ENCODE measurements at regions not wholly inside any gene's neighbourhood (a gene's known extent, or its start where the extent isn't known, plus 50 kb on each side); places are given as distances from the start of the nearest gene placed in this dataset.

DNA sequence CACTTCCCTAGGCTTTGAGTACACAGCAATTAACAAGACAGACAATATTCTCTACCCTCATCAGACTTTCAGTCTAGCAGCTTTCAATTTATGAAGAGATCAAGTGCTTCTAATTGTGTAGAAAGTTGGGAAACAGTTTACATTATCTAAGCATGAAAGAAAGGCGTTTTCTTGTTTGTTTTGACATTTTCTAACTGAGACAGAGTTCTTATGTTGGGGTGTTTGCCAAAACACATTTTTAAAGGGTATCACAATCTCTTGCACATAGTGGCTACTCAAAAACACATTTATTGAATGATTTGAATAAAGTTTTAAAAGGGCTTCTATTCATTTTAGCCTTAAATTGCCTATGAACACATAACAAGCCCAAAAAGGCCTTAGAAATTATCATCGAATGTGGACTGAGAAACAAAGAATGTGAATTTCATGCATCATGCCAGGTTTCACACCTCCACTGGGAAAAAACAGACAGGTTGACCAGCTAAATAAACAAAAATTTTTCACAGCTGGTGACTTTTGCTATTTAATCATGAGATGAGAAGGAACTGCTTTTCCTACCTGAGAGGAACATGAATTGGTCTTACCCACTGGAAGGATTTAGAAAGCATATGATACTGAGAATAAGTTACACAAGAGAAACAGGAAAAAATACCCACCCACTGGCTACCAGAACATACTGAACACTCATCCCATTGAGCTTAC is 394.5 kb upstream of the PKN2 start:
- ChIA-PET POLR2A (no interaction called here), CTCF (no interaction called here)
- no peak for DNase-seq (ENCODE audit: extremely low spot score)
- TF ChIP-seq, protein P1, sequence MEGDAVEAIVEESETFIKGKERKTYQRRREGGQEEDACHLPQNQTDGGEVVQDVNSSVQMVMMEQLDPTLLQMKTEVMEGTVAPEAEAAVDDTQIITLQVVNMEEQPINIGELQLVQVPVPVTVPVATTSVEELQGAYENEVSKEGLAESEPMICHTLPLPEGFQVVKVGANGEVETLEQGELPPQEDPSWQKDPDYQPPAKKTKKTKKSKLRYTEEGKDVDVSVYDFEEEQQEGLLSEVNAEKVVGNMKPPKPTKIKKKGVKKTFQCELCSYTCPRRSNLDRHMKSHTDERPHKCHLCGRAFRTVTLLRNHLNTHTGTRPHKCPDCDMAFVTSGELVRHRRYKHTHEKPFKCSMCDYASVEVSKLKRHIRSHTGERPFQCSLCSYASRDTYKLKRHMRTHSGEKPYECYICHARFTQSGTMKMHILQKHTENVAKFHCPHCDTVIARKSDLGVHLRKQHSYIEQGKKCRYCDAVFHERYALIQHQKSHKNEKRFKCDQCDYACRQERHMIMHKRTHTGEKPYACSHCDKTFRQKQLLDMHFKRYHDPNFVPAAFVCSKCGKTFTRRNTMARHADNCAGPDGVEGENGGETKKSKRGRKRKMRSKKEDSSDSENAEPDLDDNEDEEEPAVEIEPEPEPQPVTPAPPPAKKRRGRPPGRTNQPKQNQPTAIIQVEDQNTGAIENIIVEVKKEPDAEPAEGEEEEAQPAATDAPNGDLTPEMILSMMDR (IDR thresholded peaks at IDR 0.05; ENCODE audit: control extremely low read depth, extremely low read depth, low read depth, missing control alignments), result no peak

DNA sequence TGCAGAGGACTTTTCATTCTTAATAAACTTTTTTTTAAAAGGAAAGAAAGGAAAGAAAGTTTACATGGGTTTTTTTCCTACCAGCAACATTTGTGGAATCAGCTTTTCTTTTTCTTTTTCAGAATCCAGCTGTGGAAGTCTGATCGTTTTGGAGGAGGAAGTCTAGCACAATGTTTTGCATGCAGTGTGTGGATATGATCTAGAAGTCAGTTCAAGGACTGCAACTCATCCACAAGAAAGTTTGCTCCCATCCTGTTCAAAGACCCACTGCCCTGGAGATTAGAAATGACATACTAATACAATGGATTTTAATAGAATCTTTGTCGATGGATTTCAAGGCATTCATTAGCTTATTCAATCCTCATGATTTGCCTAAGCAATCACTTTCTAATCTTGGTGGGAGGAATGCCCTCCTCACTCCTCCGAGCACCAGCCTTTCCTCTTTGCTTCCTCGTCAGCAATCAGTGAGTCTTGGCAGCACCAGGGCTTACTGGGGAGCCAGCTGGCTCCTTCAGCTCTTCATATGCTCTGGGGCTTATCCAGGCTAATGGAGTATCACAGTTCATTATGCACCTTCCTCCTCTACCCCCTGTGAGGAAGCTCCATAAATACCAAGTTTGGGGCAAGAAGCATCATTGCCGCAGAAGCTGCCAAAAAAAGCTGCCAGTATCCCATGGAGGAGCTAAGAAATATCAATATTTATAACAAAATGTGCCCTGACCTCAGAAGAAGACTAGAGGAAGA is 392.3 kb upstream of the PKN2 start:
- CTCF ChIA-PET, result no interaction called here
- no peak for DNase-seq (ENCODE audit: extremely low spot score)
- POLR2A ChIA-PET, result no interaction called here
- TF ChIP-seq, protein P1 (IDR thresholded peaks at IDR 0.05; ENCODE audit: control extremely low read depth, extremely low read depth, low read depth, missing control alignments), result no peak

DNA sequence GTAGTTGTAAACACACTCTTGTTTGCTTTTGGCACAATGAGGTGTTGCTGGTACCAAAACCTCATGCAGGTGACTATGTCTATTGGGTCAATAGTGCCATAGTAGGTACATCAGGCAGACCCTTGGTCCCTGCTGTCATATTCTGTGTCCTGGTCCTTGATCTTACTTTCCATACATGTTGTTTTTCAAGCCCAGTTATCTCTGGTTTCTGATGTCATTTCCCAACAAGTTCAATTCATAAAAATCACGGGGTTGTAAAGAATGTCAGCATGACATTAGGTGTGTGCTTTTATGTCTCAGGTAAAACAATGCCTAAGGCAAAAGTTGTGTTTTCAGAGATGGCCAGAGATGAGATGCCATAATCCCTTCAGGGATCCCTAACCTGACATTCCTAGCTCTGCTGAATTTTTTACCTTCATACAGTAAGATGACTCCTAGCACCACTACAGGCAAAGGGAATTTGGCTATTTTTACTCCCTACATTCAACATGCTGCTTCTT is 390.3 kb upstream of the PKN2 start:
- no peak for DNase-seq (ENCODE audit: extremely low spot score)
- TF ChIP-seq, protein P1 (IDR thresholded peaks at IDR 0.05; ENCODE audit: control extremely low read depth, extremely low read depth, low read depth, missing control alignments), result no peak
- ChIA-PET CTCF (interaction anchor here (1.2 kb wide), 1 partner anchor 9 kb away, joined by 4 read pairs; no protein-coding TSS in a partner anchor), POLR2A (no interaction called here)

DNA sequence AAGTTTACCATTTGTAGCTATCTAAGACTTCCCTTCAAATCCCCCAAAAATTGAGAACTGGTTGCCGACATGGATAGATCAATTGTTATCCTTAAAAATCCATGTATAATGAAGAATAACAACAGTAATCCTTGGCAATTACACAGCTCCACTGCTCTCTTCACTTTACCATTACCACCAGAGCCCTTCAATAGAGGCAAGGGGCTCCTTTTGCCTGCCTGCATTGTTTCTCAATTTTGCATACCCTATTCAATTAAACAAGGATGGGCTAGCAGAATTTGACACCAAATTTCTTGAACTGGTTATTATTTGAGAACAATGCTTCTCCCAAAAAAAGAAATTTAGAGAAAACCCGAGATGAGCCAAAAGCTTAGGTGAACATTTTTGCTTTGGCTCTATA is 387.8 kb upstream of the PKN2 start:
- DNase-seq (ENCODE audit: extremely low spot score), result no peak
- CTCF ChIA-PET, result interaction anchor here (1.2 to 1.4 kb wide), 2 partner anchors 14 to 15 kb away, joined by 3 read pairs; no protein-coding TSS in a partner anchor
- TF ChIP-seq, protein P1 (IDR thresholded peaks at IDR 0.05; ENCODE audit: control extremely low read depth, extremely low read depth, low read depth, missing control alignments), result no peak
- POLR2A ChIA-PET, result no interaction called here

DNA sequence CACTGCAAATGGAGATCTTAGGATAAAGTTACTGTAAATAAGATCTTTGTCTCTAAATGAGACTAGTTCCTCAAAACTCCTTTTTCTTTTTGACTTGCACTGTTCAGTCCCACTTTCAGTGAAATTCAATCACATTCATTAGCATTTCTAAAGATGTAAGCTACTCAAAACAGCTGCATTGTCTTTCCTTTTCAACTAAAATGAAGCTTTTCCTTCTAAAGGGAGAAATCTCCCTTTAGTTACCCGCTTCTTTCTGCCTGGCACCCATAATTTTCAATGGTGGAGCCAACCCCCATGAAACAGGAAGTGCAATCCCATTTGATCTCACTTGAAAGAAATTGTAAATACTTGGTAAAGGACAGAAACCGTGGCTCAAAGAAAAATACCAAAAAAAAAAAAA is 387.4 kb upstream of the PKN2 start:
- POLR2A ChIA-PET, result no interaction called here
- CTCF ChIA-PET, result interaction anchor here (1.2 kb wide), 1 partner anchor 15 kb away, joined by 3 read pairs; no protein-coding TSS in a partner anchor
- DNase-seq (ENCODE audit: extremely low spot score), result no peak
- TF ChIP-seq, protein P1 (IDR thresholded peaks at IDR 0.05; ENCODE audit: control extremely low read depth, extremely low read depth, low read depth, missing control alignments), result no peak

DNA sequence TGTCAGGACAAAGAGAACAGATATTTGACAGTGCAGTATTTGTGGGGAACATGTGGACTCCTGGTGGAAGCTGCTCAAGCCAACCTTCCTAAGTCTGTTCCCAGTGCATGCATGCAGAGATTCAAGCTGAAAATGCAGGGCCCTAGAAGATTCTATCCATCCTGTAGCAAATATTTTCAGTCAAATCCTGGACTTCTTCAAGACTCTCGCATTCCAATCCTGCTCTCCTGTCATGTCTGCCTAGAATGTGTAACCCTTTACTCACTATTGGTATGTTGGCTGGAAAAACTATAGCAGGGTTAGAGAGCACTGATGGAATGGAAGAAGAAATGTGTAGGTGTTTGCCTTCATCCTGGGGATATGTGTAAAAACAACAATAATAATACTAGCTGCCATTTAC is 385.6 kb upstream of the PKN2 start:
- TF ChIP-seq, protein P1 (IDR thresholded peaks at IDR 0.05; ENCODE audit: control extremely low read depth, extremely low read depth, low read depth, missing control alignments), result no peak
- ChIA-PET CTCF (interaction anchor here (1.1 to 1.5 kb wide), 3 partner anchors 14 to 119 kb away, joined by 3 to 4 read pairs (median 3); no protein-coding TSS in a partner anchor), POLR2A (no interaction called here)
- DNase-seq (ENCODE audit: extremely low spot score), result no peak

Measured in GM10248 (cell line).